Panc1 (cell line): ENCODE measurements at regions not wholly inside any gene's neighbourhood (a gene's known extent, or its start where the extent isn't known, plus 50 kb on each side); places are given as distances from the start of the nearest gene placed in this dataset.

Experiments
- ATAC-seq: fragments of 200-7000 bp; cut with Tn5 transposase; 2 replicates; pipeline ENCODE4 v1.9.1; 2020; ENCODE audit warnings: mild to moderate bottlenecking, moderate library complexity
- BruUV-seq: library from RNA; stranded (reverse); fragments of 400-500 nt; replicated peaks from 2 replicates; lab custom pipeline; 2021; lab: Mats Ljungman, UMichigan
- CTCF ChIA-PET: fragments of 300-600 bp; sonication (Branson Sonifier 250); formaldehyde crosslinking; loops from one replicate; lab custom pipeline; 2022; ENCODE audit warnings: antibody characterized with exemption; lab: Charles Lee
- POLR2A ChIA-PET: fragments of 300-600 bp; sonication (Branson Sonifier 250); formaldehyde crosslinking; loops from one replicate; lab custom pipeline; 2022; ENCODE audit warnings: antibody characterized with exemption; lab: Charles Lee
- DNase-seq: peaks from one replicate; pipeline ENCODE4 v3.0.0-alpha.2; 2010; ENCODE audit warnings: low read depth, low spot score
- H3K27ac ChIP-seq: 2 replicates; pipeline ENCODE4 v1.5.1; 2011; ENCODE audit warnings: mild to moderate bottlenecking, low read length, inconsistent platforms
- H3K27me3 ChIP-seq: fragments of 200-500 bp; sonication (Bioruptor generic); 2 replicates; pipeline ENCODE4 v1.6.0; 2014; ENCODE audit warnings: low read length, inconsistent platforms; ENCODE audit not compliant: control insufficient read depth, insufficient read depth
- H3K36me3 ChIP-seq: fragments of 200-500 bp; sonication (Bioruptor generic); 2 replicates; pipeline ENCODE4 v1.5.1; 2014; ENCODE audit warnings: inconsistent platforms, mild to moderate bottlenecking, low read length, moderate library complexity; ENCODE audit not compliant: control insufficient read depth, insufficient read depth
- H3K4me1 ChIP-seq: 2 replicates; pipeline ENCODE4 v1.5.1; 2011; ENCODE audit warnings: inconsistent platforms, mild to moderate bottlenecking, low read length, moderate library complexity; ENCODE audit not compliant: control insufficient read depth, insufficient read depth
- H3K4me3 ChIP-seq, 2 experiments: 2 replicates each; pipeline ENCODE4 v1.5.1; 2011 to 2012; ENCODE audit warnings: low read depth in 2 of 2, low read length in 2 of 2, mild to moderate bottlenecking in 2 of 2, inconsistent platforms in 1 of 2, moderate library complexity in 1 of 2
- H3K9me3 ChIP-seq: fragments of 200-500 bp; sonication (Bioruptor generic); 2 replicates; pipeline ENCODE4 v1.5.1; 2014; ENCODE audit warnings: low read depth, mild to moderate bottlenecking, inconsistent platforms, low read length, moderate library complexity; ENCODE audit not compliant: control insufficient read depth, insufficient read depth
- CTCF ChIP-seq: fragments of 450-650 bp; IDR thresholded peaks from 2 replicates; pipeline ENCODE4 v1.5.1; 2017; ENCODE audit warnings: mild to moderate bottlenecking
- POLR2AphosphoS5 ChIP-seq: IDR thresholded peaks from 2 replicates; pipeline ENCODE4 v1.6.1; 2012; ENCODE audit warnings: mild to moderate bottlenecking, low read depth, low read length, moderate library complexity
- REST ChIP-seq, 2 experiments: IDR thresholded peaks; 2 replicates each; pipeline ENCODE4 v1.6.1; 2011 to 2012; ENCODE audit warnings: low read depth in 2 of 2, control low read depth in 1 of 2, low read length in 1 of 2, mild to moderate bottlenecking in 1 of 2, moderate library complexity in 1 of 2; ENCODE audit not compliant: insufficient read depth in 1 of 2
- SIN3A ChIP-seq: IDR thresholded peaks from 2 replicates; pipeline ENCODE4 v1.6.1; 2012; ENCODE audit warnings: low read depth, mild to moderate bottlenecking, low read length, moderate library complexity, borderline replicate concordance; ENCODE audit not compliant: insufficient read depth
- TCF7L2 ChIP-seq: IDR thresholded peaks from 2 replicates; pipeline ENCODE4 v1.6.1; 2011; ENCODE audit warnings: mild to moderate bottlenecking, low read depth, low read length, inconsistent platforms
- in situ Hi-C: cut with HindIII; loops from 2 replicates; pipeline ENCODE4 v1.10.0; 2016; ENCODE audit warnings: low sequenced_read_pairs, low pct_unique_long_range_greater_than_20kb
- intact Hi-C: fragments of 100-400 bp; cut with micrococcal nuclease; formaldehyde crosslinking; loops from one replicate; pipeline ENCODE4 v1.10.0; 2022; ENCODE audit not compliant: unreplicated experiment

GRCh38 chr13:108003626-108004025, 211.7 kb downstream of the LIG4 start:
- ATAC-seq (no peak), DNase-seq (no peak)
- intact Hi-C loops (no loop called here), in situ Hi-C loops (no loop called here)
- ChIA-PET CTCF (no interaction called here), POLR2A (no interaction called here)
- no peak overlapping the region for H3K27ac ChIP-seq
- TF ChIP-seq CTCF (no peak), REST (IDR thresholded peaks at IDR 0.05; ENCODE audit: insufficient read depth in 1 of 2, low read depth in 2 of 2, low read length in 1 of 2) (no peak), TCF7L2 (no peak), SIN3A (no peak), POLR2AphosphoS5 (no peak)
- no peaks in the 10 kb centered on the region for H3K36me3 ChIP-seq
- H3K4me3 ChIP-seq, result no peak overlapping the region
- no peaks in the 10 kb centered on the region for H3K4me1 ChIP-seq
- BruUV-seq, result no TSS peak
- no peaks in the 10 kb centered on the region for H3K9me3 ChIP-seq
- no peaks in the 10 kb centered on the region for H3K27me3 ChIP-seq

GRCh38 chr13:108000998-108001397, 214.3 kb downstream of the LIG4 start:
- ATAC-seq (no peak), DNase-seq (no peak)
- BruUV-seq, result no TSS peak
- Histone ChIP-seq H3K4me1 (no peaks in the 10 kb centered on the region), H3K9me3 (no peaks in the 10 kb centered on the region), H3K4me3 (no peak overlapping the region), H3K36me3 (no peaks in the 10 kb centered on the region), H3K27me3 (no peaks in the 10 kb centered on the region), H3K27ac (no peak overlapping the region)
- in situ Hi-C loops, result no loop called here
- ChIA-PET POLR2A (no interaction called here), CTCF (no interaction called here)
- intact Hi-C loops, result no loop called here
- TF ChIP-seq SIN3A (no peak), REST (IDR thresholded peaks at IDR 0.05; ENCODE audit: insufficient read depth in 1 of 2, low read depth in 2 of 2, low read length in 1 of 2) (no peak), CTCF (no peak), TCF7L2 (no peak), POLR2AphosphoS5 (no peak)
